GM12878 (cell line): ENCODE measurements at regions not wholly inside any gene's neighbourhood (a gene's known extent, or its start where the extent isn't known, plus 50 kb on each side); places are given as distances from the start of the nearest gene placed in this dataset.

Experiments
- ATAC-seq: fragments of 200-7000 bp; cut with Tn5 transposase; 3 replicates; pipeline ENCODE4 v1.9.1; 2020; ENCODE audit warnings: mild to moderate bottlenecking, moderate library complexity
- BruUV-seq: library from RNA; stranded (reverse); fragments of 400-500 nt; replicated peaks from 2 replicates; lab custom pipeline; 2021; lab: Mats Ljungman, UMichigan
- CTCF ChIA-PET: fragments of 300-600 bp; sonication (Branson Sonifier 250); formaldehyde crosslinking; extraction: SDS; loops from one replicate; lab custom pipeline; 2021; ENCODE audit warnings: inconsistent platforms; lab: Yijun Ruan, JAX
- POLR2A ChIA-PET: fragments of 350-600 bp; formaldehyde crosslinking; extraction: SDS; loops from one replicate; lab custom pipeline; 2021; ENCODE audit warnings: inconsistent platforms; lab: Charles Lee
- RAD21 ChIA-PET: fragments of 300-600 bp; sonication (Branson Sonifier 250); formaldehyde crosslinking; loops from one replicate; lab custom pipeline; 2023; ENCODE audit warnings: antibody characterized with exemption; ENCODE audit not compliant: unreplicated experiment; lab: Charles Lee
- SMC1A ChIA-PET: fragments of 300-600 bp; sonication (Branson Sonifier 250); formaldehyde crosslinking; loops from one replicate; lab custom pipeline; 2023; ENCODE audit not compliant: unreplicated experiment, uncharacterized antibody; lab: Charles Lee
- DNase-seq: peaks from one replicate; pipeline ENCODE4 v3.0.0-alpha.2; 2011; ENCODE audit warnings: low read depth, low spot score
- FAIRE-seq: peaks from 3 replicates; lab custom pipeline; 2011; peaks lifted over from hg19 to GRCh38; lab: Jason Lieb, UNC
- H2AFZ ChIP-seq: 2 replicates; pipeline ENCODE4 v1.6.0; 2011; ENCODE audit warnings: low read depth, low read length, control low read depth; ENCODE audit not compliant: control insufficient read depth
- H3K27ac ChIP-seq: 2 replicates; pipeline ENCODE4 v1.5.1; 2011; ENCODE audit warnings: control low read depth; ENCODE audit not compliant: control insufficient read depth, insufficient read depth
- H3K27me3 ChIP-seq, 2 experiments: replicated peaks in 1 of 2; 2 replicates each; pipeline versions ENCODE4 v1.6.0 to v1.6.1; 2011; ENCODE audit warnings: low read length in 1 of 2; ENCODE audit not compliant: control insufficient read depth in 2 of 2, insufficient read depth in 2 of 2
- H3K36me3 ChIP-seq, 2 experiments: 2 replicates each; pipeline ENCODE4 v1.5.1; 2011; ENCODE audit warnings: low read length in 1 of 2; ENCODE audit not compliant: control insufficient read depth in 2 of 2, insufficient read depth in 2 of 2
- H3K4me1 ChIP-seq: 2 replicates; pipeline ENCODE4 v1.6.1; 2011; ENCODE audit warnings: mild to moderate bottlenecking, low read length, moderate library complexity, mixed read lengths; ENCODE audit not compliant: control insufficient read depth, insufficient read depth
- H3K4me2 ChIP-seq: 2 replicates; pipeline ENCODE4 v1.6.0; 2011; ENCODE audit warnings: control low read depth; ENCODE audit not compliant: control insufficient read depth, insufficient read depth
- H3K4me3 ChIP-seq: fragments of 200-600 bp; sonication (generic); 2 replicates; pipeline ENCODE4 v1.5.1; 2016
- H3K79me2 ChIP-seq: 2 replicates; pipeline ENCODE4 v1.6.0; 2011; ENCODE audit warnings: low read length; ENCODE audit not compliant: control insufficient read depth, insufficient read depth
- H3K9ac ChIP-seq: 2 replicates; pipeline ENCODE4 v1.8.0; 2011; ENCODE audit warnings: low read length, control low read depth, mixed read lengths; ENCODE audit not compliant: control insufficient read depth, insufficient read depth
- H3K9me3 ChIP-seq: replicated peaks from 3 replicates; pipeline ENCODE4 v1.5.1; 2011; ENCODE audit warnings: mild to moderate bottlenecking, low read length; ENCODE audit not compliant: control insufficient read depth, insufficient read depth
- H4K20me1 ChIP-seq: 2 replicates; pipeline ENCODE4 v1.6.0; 2011; ENCODE audit not compliant: control insufficient read depth, insufficient read depth
- BCLAF1 ChIP-seq: fragments of 450-650 bp; IDR thresholded peaks from 2 replicates; pipeline ENCODE4 v1.6.1; 2017; ENCODE audit warnings: antibody characterized with exemption, mild to moderate bottlenecking, moderate library complexity
- BHLHE40 ChIP-seq, 2 experiments: fragments of 450-650 bp in 1 of 2; IDR thresholded peaks; 2 replicates each; pipeline ENCODE4 v1.6.1; 2011 to 2017; ENCODE audit warnings: low read depth in 2 of 2, borderline replicate concordance in 1 of 2, improper control_type of control experiment in 1 of 2, low read length in 1 of 2, mild to moderate bottlenecking in 1 of 2
- CBX3 ChIP-seq: fragments of 200-600 bp; sonication (generic); IDR thresholded peaks from 2 replicates; pipeline ENCODE4 v1.6.1; 2016; ENCODE audit warnings: low read depth, borderline replicate concordance
- CREB1 ChIP-seq: IDR thresholded peaks from 2 replicates; pipeline ENCODE4 v1.6.1; 2012; ENCODE audit warnings: low read depth, mild to moderate bottlenecking, inconsistent platforms
- CTCF ChIP-seq, 3 experiments: IDR thresholded peaks in 2 of 3; conservative IDR thresholded peaks in 1 of 3; 2 replicates each; pipeline ENCODE4 v1.5.1; 2011; ENCODE audit warnings: low read depth in 3 of 3, low read length in 3 of 3, mild to moderate bottlenecking in 3 of 3, control low read depth in 2 of 3, moderate library complexity in 2 of 3, inconsistent platforms in 1 of 3, mixed read lengths in 1 of 3; ENCODE audit not compliant: control insufficient read depth in 2 of 3, insufficient read depth in 1 of 3; ENCODE audit errors: extremely low read depth in 1 of 3
- IRF4 ChIP-seq: IDR thresholded peaks from 2 replicates; pipeline ENCODE4 v1.6.1; 2011; ENCODE audit warnings: low read depth, low read length
- JUNB ChIP-seq: IDR thresholded peaks from 2 replicates; pipeline ENCODE4 v1.6.1; 2016; ENCODE audit warnings: antibody characterized with exemption, mild to moderate bottlenecking
- MTA2 ChIP-seq: fragments of 450-650 bp; IDR thresholded peaks from 2 replicates; pipeline ENCODE4 v1.6.1; 2016; ENCODE audit warnings: low read depth, mild to moderate bottlenecking, moderate library complexity
- MTA3 ChIP-seq: IDR thresholded peaks from 2 replicates; pipeline ENCODE4 v1.6.1; 2012; ENCODE audit warnings: low read length, inconsistent platforms, borderline replicate concordance
- NFIC ChIP-seq: IDR thresholded peaks from 2 replicates; pipeline ENCODE4 v1.6.1; 2012; ENCODE audit warnings: low read depth, mild to moderate bottlenecking, inconsistent platforms, low read length, moderate library complexity
- NFYB ChIP-seq: IDR thresholded peaks from 2 replicates; pipeline ENCODE4 v1.6.1; 2011; ENCODE audit warnings: low read depth, mild to moderate bottlenecking, low read length, improper control_type of control experiment, moderate library complexity; ENCODE audit not compliant: insufficient read depth
- RFX5 ChIP-seq: IDR thresholded peaks from 2 replicates; pipeline ENCODE4 v1.6.1; 2011; ENCODE audit warnings: low read depth, low read length, improper control_type of control experiment
- SREBF2 ChIP-seq: IDR thresholded peaks from 2 replicates; pipeline ENCODE4 v1.6.1; 2012; ENCODE audit warnings: mild to moderate bottlenecking, low read length
- STAT1 ChIP-seq: fragments of 450-650 bp; conservative IDR thresholded peaks from 2 replicates; pipeline ENCODE4 v1.6.1; 2014; ENCODE audit warnings: antibody characterized with exemption, mild to moderate bottlenecking
- WRNIP1 ChIP-seq: IDR thresholded peaks from 2 replicates; pipeline ENCODE4 v1.6.1; 2011; ENCODE audit warnings: low read depth, low read length, improper control_type of control experiment, borderline replicate concordance
- ZNF687 ChIP-seq: fragments of 450-650 bp; IDR thresholded peaks from 2 replicates; pipeline ENCODE4 v1.6.1; 2017; ENCODE audit warnings: mild to moderate bottlenecking, moderate library complexity
- WGBS: methylation state at CpG from one replicate; pipeline ENCODE4 v1.1.6; 2016; ENCODE audit warnings: low lambda C conversion rate; ENCODE audit not compliant: insufficient replicate concordance, insufficient coverage; ENCODE audit errors: missing lambda C conversion rate; 5-methylcytosine and 5-hydroxymethylcytosine counted together
- in situ Hi-C: fragments of 300-500 bp; cut with MboI; formaldehyde crosslinking; loops from 9 replicates; pipeline ENCODE4 v1.14.3; 2018; ENCODE audit warnings: mixed read lengths
- intact Hi-C: fragments of 100-400 bp; cut with micrococcal nuclease; formaldehyde crosslinking; loops from one replicate; pipeline ENCODE4 v1.14.2; 2022; ENCODE audit not compliant: unreplicated experiment

- H3K36me3 ChIP-seq: no peaks in the 10 kb centered on the region
- no peak for TF ChIP-seq RFX5
- no peak for TF ChIP-seq MTA3
- no peak for TF ChIP-seq NFYB
- TF ChIP-seq BCLAF1: no peak
- no peak for TF ChIP-seq JUNB
- no peak for TF ChIP-seq NFIC
- TF ChIP-seq MTA2: no peak
- no peak for TF ChIP-seq ZNF687
- TF ChIP-seq CREB1: no peak
- no peak for TF ChIP-seq SREBF2
- TF ChIP-seq IRF4: no peak
- no peak for TF ChIP-seq BHLHE40 (IDR thresholded peaks at IDR 0.05; ENCODE audit: borderline replicate concordance in 1 of 2, low read depth in 2 of 2, low read length in 1 of 2)
- no peak for TF ChIP-seq CBX3
- TF ChIP-seq STAT1: no peak
- no peak for TF ChIP-seq WRNIP1
- TF ChIP-seq CTCF (IDR thresholded peaks at IDR 0.05 in 2 of 3, conservative IDR thresholded peaks at IDR 0.05 in 1 of 3; ENCODE audit: control insufficient read depth in 2 of 3, extremely low read depth in 1 of 3, insufficient read depth in 1 of 3, low read depth in 3 of 3, low read length in 3 of 3): no peak
These were observed 138.6 kb downstream of the ERMARD start for GRCh38 chr6:169890049-169890448.

More at GRCh38 chr6:169890049-169890448, 138.6 kb downstream of the ERMARD start:
- no peak overlapping the region for H3K9ac ChIP-seq
- H3K27ac ChIP-seq: no peak overlapping the region
- H2AFZ ChIP-seq: no peak overlapping the region
- ChIA-PET POLR2A (no interaction called here), RAD21 (no interaction called here), CTCF (no interaction called here), SMC1A (no interaction called here)
- no peaks in the 10 kb centered on the region for H4K20me1 ChIP-seq
- FAIRE-seq (no peak), ATAC-seq (no peak), DNase-seq (no peak)
- 15% methylated on average over 12 of the region's 12 CpGs for WGBS
- no peak overlapping the region for H3K4me3 ChIP-seq
- peaks cover 1% of the 10 kb centered on the region; the same call in 1 of the 3 replicates for H3K9me3 ChIP-seq
- intact Hi-C loops: no loop called here
- no peaks in the 10 kb centered on the region for H3K27me3 ChIP-seq
- BruUV-seq: no TSS peak
- no peaks in the 10 kb centered on the region for H3K4me1 ChIP-seq
- no peak overlapping the region for H3K4me2 ChIP-seq
- in situ Hi-C loops: no loop called here
- no peaks in the 10 kb centered on the region for H3K79me2 ChIP-seq
